AG04449 (cell line): ENCODE measurements at regions not wholly inside any gene's neighbourhood (a gene's known extent, or its start where the extent isn't known, plus 50 kb on each side); places are given as distances from the start of the nearest gene placed in this dataset.

Source experiments
- CTCF ChIA-PET: fragments of 350-600 bp; formaldehyde crosslinking; extraction: SDS; loops from one replicate; lab custom pipeline; 2021; ENCODE audit warnings: antibody characterized with exemption; lab: Yijun Ruan, JAX
- POLR2A ChIA-PET: fragments of 400-600, 350-600 bp; formaldehyde crosslinking; extraction: SDS; loops from one replicate; lab custom pipeline; 2020; ENCODE audit warnings: antibody characterized with exemption, inconsistent platforms; lab: Yijun Ruan, JAX
- DNase-seq: peaks from one replicate; pipeline ENCODE4 v3.0.0-alpha.2; 2010; ENCODE audit warnings: low read depth, low spot score
- H3K4me3 ChIP-seq: 2 replicates; pipeline ENCODE4 v1.5.1; 2011; ENCODE audit warnings: low read depth, mild to moderate bottlenecking, control low read depth, low read length
- TF ChIP-seq, protein P1 (sequence below): IDR thresholded peaks from one replicate; pipeline ENCODE4 v1.5.1; 2011; ENCODE audit warnings: mild to moderate bottlenecking, moderate library complexity, low read length, control low read depth, inconsistent platforms; ENCODE audit not compliant: insufficient read depth; ENCODE audit errors: missing control alignments

DNA sequence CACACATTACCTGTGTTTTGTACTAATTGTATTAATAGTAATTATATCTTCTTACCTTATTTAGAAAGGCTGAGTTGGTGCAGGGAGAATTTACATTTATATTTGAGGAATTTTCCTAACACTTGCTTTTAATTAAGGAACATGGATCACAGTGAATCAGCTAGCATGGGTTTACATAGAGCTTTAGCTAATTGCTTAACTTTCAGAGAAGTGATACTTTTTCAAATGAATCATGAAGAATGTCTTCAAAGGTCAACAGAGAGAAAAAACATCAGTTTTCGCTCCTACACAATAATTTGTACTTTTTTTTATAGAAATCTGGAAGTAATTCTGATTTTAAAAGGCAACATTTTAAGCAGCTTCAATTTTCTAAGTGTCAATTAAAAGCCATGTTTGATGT is 195.0 kb upstream of the HEY2 start:
- no peak for DNase-seq
- ChIA-PET POLR2A (no interaction called here), CTCF (no interaction called here)
- H3K4me3 ChIP-seq: no peak overlapping the region
- TF ChIP-seq, protein P1, sequence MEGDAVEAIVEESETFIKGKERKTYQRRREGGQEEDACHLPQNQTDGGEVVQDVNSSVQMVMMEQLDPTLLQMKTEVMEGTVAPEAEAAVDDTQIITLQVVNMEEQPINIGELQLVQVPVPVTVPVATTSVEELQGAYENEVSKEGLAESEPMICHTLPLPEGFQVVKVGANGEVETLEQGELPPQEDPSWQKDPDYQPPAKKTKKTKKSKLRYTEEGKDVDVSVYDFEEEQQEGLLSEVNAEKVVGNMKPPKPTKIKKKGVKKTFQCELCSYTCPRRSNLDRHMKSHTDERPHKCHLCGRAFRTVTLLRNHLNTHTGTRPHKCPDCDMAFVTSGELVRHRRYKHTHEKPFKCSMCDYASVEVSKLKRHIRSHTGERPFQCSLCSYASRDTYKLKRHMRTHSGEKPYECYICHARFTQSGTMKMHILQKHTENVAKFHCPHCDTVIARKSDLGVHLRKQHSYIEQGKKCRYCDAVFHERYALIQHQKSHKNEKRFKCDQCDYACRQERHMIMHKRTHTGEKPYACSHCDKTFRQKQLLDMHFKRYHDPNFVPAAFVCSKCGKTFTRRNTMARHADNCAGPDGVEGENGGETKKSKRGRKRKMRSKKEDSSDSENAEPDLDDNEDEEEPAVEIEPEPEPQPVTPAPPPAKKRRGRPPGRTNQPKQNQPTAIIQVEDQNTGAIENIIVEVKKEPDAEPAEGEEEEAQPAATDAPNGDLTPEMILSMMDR: no peak

DNA sequence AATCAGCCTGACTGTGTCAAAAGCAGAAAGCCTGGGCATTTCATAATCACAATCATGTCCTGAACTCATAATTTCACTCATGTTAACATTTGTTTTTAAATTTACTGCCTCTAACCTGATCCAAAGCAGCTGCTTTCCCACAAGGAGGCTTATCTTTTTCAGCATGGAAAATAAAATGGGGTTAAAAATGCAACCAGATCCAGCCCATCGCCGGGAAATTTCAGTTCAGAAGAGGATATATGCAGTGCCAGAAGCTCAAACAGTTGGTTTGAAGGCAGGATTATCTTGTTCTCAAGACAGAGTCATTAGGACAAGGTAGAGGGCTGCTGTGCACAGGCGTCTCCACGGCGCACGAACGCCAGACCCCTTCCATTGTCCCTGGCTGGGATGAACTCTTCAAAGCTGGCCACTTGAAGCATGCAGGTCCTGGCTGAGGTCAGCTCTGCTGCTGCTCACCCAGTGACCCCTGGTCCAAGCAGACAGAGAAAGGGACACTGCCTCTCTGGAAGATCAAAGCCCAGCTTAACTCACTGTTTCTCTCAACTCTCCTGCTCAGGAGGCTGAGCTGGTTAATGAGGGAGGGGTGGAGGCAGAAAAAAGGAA is 191.1 kb upstream of the HEY2 start:
- ChIA-PET CTCF (no interaction called here), POLR2A (no interaction called here)
- TF ChIP-seq, protein P1: no peak
- no peak overlapping the region for H3K4me3 ChIP-seq
- DNase-seq: no peak

DNA sequence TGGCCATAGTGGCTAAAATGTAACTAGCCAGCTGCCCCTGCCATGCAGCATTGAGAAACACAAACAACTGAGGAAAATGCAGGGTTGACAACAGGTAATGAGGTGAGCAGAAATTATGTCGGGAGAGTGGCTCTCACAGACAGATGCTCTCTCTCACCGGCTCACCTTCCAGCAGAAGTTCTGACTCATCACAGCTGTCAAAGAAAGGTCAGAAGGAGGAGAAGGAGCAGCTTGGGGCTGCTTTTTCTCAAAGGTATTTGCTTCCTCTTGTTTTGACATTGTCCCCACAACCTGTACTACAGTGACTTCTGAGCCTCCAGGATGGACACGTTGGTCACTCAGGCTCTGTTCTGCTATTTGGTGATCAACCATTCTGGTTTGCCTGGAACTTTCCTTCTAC is 190.5 kb upstream of the HEY2 start:
- H3K4me3 ChIP-seq: no peak overlapping the region
- POLR2A ChIA-PET: no interaction called here
- TF ChIP-seq, protein P1: no peak
- CTCF ChIA-PET: no interaction called here
- DNase-seq: no peak

DNA sequence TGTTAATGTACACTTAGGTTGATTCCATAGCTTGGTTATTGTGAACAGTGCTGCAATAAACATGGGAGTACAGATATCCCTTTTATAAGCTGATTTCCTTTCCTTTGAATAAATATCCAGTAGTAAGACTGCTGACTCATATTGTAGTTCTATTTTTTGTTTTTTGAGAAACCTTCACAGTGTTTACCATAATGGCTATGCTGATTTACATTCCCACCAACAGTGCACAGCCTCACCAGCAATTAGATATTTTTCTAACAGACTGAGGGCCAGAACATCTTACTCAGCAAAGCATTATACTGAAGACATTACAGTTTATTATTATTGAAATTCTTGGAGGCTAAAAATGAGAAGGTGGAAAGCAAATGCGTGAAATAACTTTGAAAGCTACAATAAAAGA is 187.3 kb upstream of the HEY2 start:
- TF ChIP-seq, protein P1: no peak
- no peak overlapping the region for H3K4me3 ChIP-seq
- ChIA-PET POLR2A (no interaction called here), CTCF (no interaction called here)
- DNase-seq: no peak

DNA sequence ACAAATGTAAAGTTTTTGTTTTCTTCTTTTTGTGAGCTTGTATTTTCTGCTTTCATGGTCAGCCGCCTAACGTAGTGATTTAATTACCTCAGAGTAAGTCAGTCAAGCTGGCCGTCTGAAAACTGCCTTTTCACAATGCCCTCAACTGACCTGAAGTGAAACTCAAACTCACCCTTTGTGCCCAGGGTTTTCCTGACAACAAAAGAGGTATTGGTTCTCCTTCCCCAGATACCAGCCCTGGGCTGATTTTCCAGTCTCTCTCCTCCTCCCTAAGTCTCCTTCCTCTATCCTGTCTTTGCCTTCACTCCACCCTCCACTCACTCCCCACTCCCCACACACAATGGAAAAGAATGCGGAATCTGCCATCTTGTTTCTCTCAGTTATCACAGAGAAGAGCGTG is 184.5 kb upstream of the HEY2 start:
- ChIA-PET POLR2A (no interaction called here), CTCF (no interaction called here)
- no peak overlapping the region for H3K4me3 ChIP-seq
- no peak for DNase-seq
- TF ChIP-seq, protein P1: no peak

DNA sequence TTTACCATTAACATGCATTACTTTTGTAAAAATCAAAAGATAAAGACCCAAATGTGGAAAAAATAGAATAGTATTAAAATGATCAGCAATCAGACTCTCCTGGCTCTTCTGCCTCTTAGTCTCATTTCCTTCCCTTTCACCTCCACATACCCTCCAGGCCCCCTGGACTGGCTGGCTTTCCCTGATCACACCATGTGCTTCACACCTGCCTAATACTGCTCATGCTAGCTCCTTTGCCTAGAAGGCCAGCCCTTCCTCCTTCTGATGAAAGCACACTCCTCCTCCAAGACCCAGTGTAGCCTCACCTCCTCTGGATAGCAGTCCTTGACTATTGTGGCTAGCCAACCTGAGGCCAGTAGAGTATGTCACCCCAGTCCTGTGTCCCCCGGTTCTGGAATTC is 182.0 kb upstream of the HEY2 start:
- no peak overlapping the region for H3K4me3 ChIP-seq
- ChIA-PET POLR2A (no interaction called here), CTCF (no interaction called here)
- DNase-seq: no peak
- TF ChIP-seq, protein P1: no peak
